ENCODE measurements at regions not wholly inside any gene's neighbourhood (a gene's known extent, or its start where the extent isn't known, plus 50 kb on each side); places are given as distances from the start of the nearest gene placed in this dataset.

- no peak for DNase-seq (ENCODE audit: low spot score)
- CTCF ChIA-PET: no interaction called here
- POLR2A ChIA-PET (ENCODE audit: low non-redundant PET): no interaction called here
- no peak overlapping the region for H3K27ac ChIP-seq
- no peak for TF ChIP-seq CTCF (conservative IDR thresholded peaks at IDR 0.05; ENCODE audit: low read depth)
Measured at GRCh38 chr13:112140366-112140765, 73.4 kb downstream of the SOX1 start.

- no peak for DNase-seq (ENCODE audit: low spot score)
- ChIA-PET CTCF (no interaction called here), POLR2A (ENCODE audit: low non-redundant PET) (no interaction called here)
- TF ChIP-seq CTCF (conservative IDR thresholded peaks at IDR 0.05; ENCODE audit: low read depth): no peak
- H3K27ac ChIP-seq: no peak overlapping the region
Measured at GRCh38 chr13:112141643-112142400, 74.9 kb downstream of the SOX1 start.

GRCh38 chr13:112142401-112142930, 75.5 kb downstream of the SOX1 start:
- H3K27ac ChIP-seq: no peak overlapping the region
- no peak for DNase-seq (ENCODE audit: low spot score)
- no peak for TF ChIP-seq CTCF (conservative IDR thresholded peaks at IDR 0.05; ENCODE audit: low read depth)
- CTCF ChIA-PET: no interaction called here
- POLR2A ChIA-PET (ENCODE audit: low non-redundant PET): no interaction called here

GRCh38 chr13:112143046-112143752, 76.2 kb downstream of the SOX1 start:
- POLR2A ChIA-PET (ENCODE audit: low non-redundant PET): no interaction called here
- TF ChIP-seq CTCF (conservative IDR thresholded peaks at IDR 0.05; ENCODE audit: low read depth): no peak
- H3K27ac ChIP-seq: no peak overlapping the region
- CTCF ChIA-PET: interaction anchor here (0.6 to 0.7 kb wide), 2 partner anchors 214 to 226 kb away, joined by 3 read pairs; no protein-coding TSS in a partner anchor
- no peak for DNase-seq (ENCODE audit: low spot score)

- ChIA-PET CTCF (interaction anchor here (0.6 to 0.8 kb wide), 2 partner anchors 213 to 439 kb away, joined by 3 to 5 read pairs; no protein-coding TSS in a partner anchor), POLR2A (ENCODE audit: low non-redundant PET) (no interaction called here)
- TF ChIP-seq CTCF (conservative IDR thresholded peaks at IDR 0.05; ENCODE audit: low read depth): no peak
- H3K27ac ChIP-seq: no peak overlapping the region
- DNase-seq (ENCODE audit: low spot score): peak; percentile 34
Measured at GRCh38 chr13:112143753-112144615, 77.0 kb downstream of the SOX1 start.

Measured in RWPE1 (cell line).